HCT116 (cell line): ENCODE measurements at regions not wholly inside any gene's neighbourhood (a gene's known extent, or its start where the extent isn't known, plus 50 kb on each side); places are given as distances from the start of the nearest gene placed in this dataset.

Experiments
- ATAC-seq: fragments of 200-7000 bp; cut with Tn5 transposase; 2 replicates; pipeline ENCODE4 v1.9.1; 2020; ENCODE audit warnings: mild to moderate bottlenecking, moderate library complexity
- BruUV-seq: library from RNA; stranded (reverse); fragments of 400-500 nt; replicated peaks from 2 replicates; lab custom pipeline; 2021; lab: Mats Ljungman, UMichigan
- CTCF ChIA-PET: fragments of 300-600 bp; sonication (Branson Sonifier 250); formaldehyde crosslinking; loops from one replicate; lab custom pipeline; 2021; ENCODE audit warnings: antibody characterized with exemption; lab: Charles Lee
- POLR2A ChIA-PET: fragments of 300-600, 350-600 bp; sonication (Branson Sonifier 250); formaldehyde crosslinking; loops from one replicate; lab custom pipeline; 2021; ENCODE audit warnings: antibody characterized with exemption; lab: Charles Lee
- RAD21 ChIA-PET, 2 experiments: fragments of 300-600 bp; sonication (Branson Sonifier 250); formaldehyde crosslinking; loops; one replicate each; lab custom pipeline; 2023; ENCODE audit warnings: low total read pairs in 2 of 2; ENCODE audit not compliant: uncharacterized antibody in 2 of 2, unreplicated experiment in 2 of 2, low non-redundant PET in 1 of 2; lab: Charles Lee
- DNase-seq: peaks from one replicate; pipeline ENCODE4 v3.0.0-alpha.2; 2010; ENCODE audit warnings: low read depth, low spot score
- H2AFZ ChIP-seq: fragments of 200-600 bp; shearing (Covaris generic), sonication (generic); 2 replicates; pipeline ENCODE4 v1.6.1; 2017; ENCODE audit warnings: low read depth, mixed run types, mixed read lengths, antibody characterized with exemption, low read length; ENCODE audit not compliant: poor library complexity, severe bottlenecking
- H3K27ac ChIP-seq: 2 replicates; pipeline ENCODE4 v1.5.1; 2012; ENCODE audit warnings: low read depth, low read length
- H3K27me3 ChIP-seq: fragments of 200-600 bp; sonication (generic); 2 replicates; pipeline ENCODE4 v1.6.1; 2016; ENCODE audit warnings: mixed run types, low read length, mixed read lengths; ENCODE audit not compliant: insufficient read depth
- H3K36me3 ChIP-seq, 2 experiments: fragments of 200-500 bp in 1 of 2; fragments of 200-600 bp in 1 of 2; sonication (Bioruptor generic) in 1 of 2; sonication (generic) in 1 of 2; 2 replicates each; pipeline versions ENCODE4 v1.5.1 to v1.6.1; 2014 to 2016; ENCODE audit warnings: low read length in 2 of 2, inconsistent platforms in 1 of 2, mixed read lengths in 1 of 2, mixed run types in 1 of 2; ENCODE audit not compliant: insufficient read depth in 2 of 2, control insufficient read depth in 1 of 2
- H3K4me1 ChIP-seq, 2 experiments: fragments of 200-600 bp in 1 of 2; sonication (generic) in 1 of 2; 2 replicates each; pipeline versions ENCODE4 v1.5.1 to v1.6.1; 2012 to 2017; ENCODE audit warnings: low read length in 2 of 2, inconsistent platforms in 1 of 2, mild to moderate bottlenecking in 1 of 2, mixed read lengths in 1 of 2, mixed run types in 1 of 2, moderate library complexity in 1 of 2; ENCODE audit not compliant: insufficient read depth in 2 of 2, control insufficient read depth in 1 of 2
- H3K4me2 ChIP-seq: fragments of 200-600 bp; sonication (generic); 2 replicates; pipeline ENCODE4 v1.6.1; 2017; ENCODE audit warnings: mixed run types, low read length, mixed read lengths
- H3K4me3 ChIP-seq, 2 experiments: fragments of 200-600 bp in 1 of 2; sonication (generic) in 1 of 2; replicated peaks in 1 of 2; 2 replicates each; pipeline ENCODE4 v1.5.1; 2011 to 2016; ENCODE audit warnings: low read length in 2 of 2, control low read depth in 1 of 2, low read depth in 1 of 2, mild to moderate bottlenecking in 1 of 2, mixed read lengths in 1 of 2, mixed run types in 1 of 2
- H3K79me2 ChIP-seq: fragments of 200-600 bp; sonication (generic); 2 replicates; pipeline ENCODE4 v1.6.1; 2017; ENCODE audit warnings: mild to moderate bottlenecking, mixed run types, low read length, moderate library complexity, mixed read lengths; ENCODE audit not compliant: insufficient read depth
- H3K9ac ChIP-seq: fragments of 200-600 bp; sonication (generic); 2 replicates; pipeline ENCODE4 v1.6.1; 2016; ENCODE audit warnings: low read length, mixed read lengths
- H3K9me2 ChIP-seq: fragments of 200-600 bp; sonication (generic), shearing (Covaris generic); 2 replicates; pipeline ENCODE4 v1.6.1; 2017; ENCODE audit warnings: mixed run types, mild to moderate bottlenecking, moderate library complexity; ENCODE audit not compliant: insufficient read depth
- H3K9me3 ChIP-seq, 2 experiments: fragments of 200-500 bp in 1 of 2; fragments of 200-600 bp in 1 of 2; sonication (Bioruptor generic) in 1 of 2; sonication (generic) in 1 of 2; 2 replicates each; pipeline ENCODE4 v1.6.1; 2014 to 2017; ENCODE audit warnings: low read length in 2 of 2, mixed read lengths in 2 of 2, inconsistent platforms in 1 of 2, low read depth in 1 of 2, mild to moderate bottlenecking in 1 of 2, mixed run types in 1 of 2, moderate library complexity in 1 of 2; ENCODE audit not compliant: control insufficient read depth in 1 of 2, insufficient read depth in 1 of 2
- H4K20me1 ChIP-seq: fragments of 200-600 bp; sonication (generic), shearing (Covaris generic); 2 replicates; pipeline ENCODE4 v1.6.1; 2017; ENCODE audit warnings: mixed run types, mild to moderate bottlenecking, moderate library complexity; ENCODE audit not compliant: insufficient read depth
- ATF3 ChIP-seq: IDR thresholded peaks from 2 replicates; pipeline ENCODE4 v1.6.1; 2012
- CBX3 ChIP-seq: IDR thresholded peaks from 2 replicates; pipeline ENCODE4 v1.6.1; 2012; ENCODE audit warnings: low read depth
- CEBPB ChIP-seq: IDR thresholded peaks from 2 replicates; pipeline ENCODE4 v1.6.1; 2012; ENCODE audit warnings: low read depth
- CTCF ChIP-seq, 3 experiments: fragments of 200-600 bp in 1 of 3; sonication (generic) in 1 of 3; IDR thresholded peaks in 2 of 3; conservative IDR thresholded peaks in 1 of 3; 2 replicates each; pipeline ENCODE4 v1.5.1; 2012 to 2017; ENCODE audit warnings: low read depth in 2 of 3, low read length in 2 of 3, antibody characterized with exemption in 1 of 3, borderline replicate concordance in 1 of 3, control low read depth in 1 of 3, mild to moderate bottlenecking in 1 of 3, mixed read lengths in 1 of 3, mixed run types in 1 of 3, moderate library complexity in 1 of 3; ENCODE audit not compliant: insufficient read depth in 1 of 3
- EGR1 ChIP-seq: IDR thresholded peaks from 2 replicates; pipeline ENCODE4 v1.6.1; 2012; ENCODE audit warnings: low read depth
- ELF1 ChIP-seq: IDR thresholded peaks from 2 replicates; pipeline ENCODE4 v1.6.1; 2012; ENCODE audit warnings: low read depth, borderline replicate concordance
- EZH2 ChIP-seq: fragments of 200-600 bp; sonication (generic); IDR thresholded peaks from 2 replicates; pipeline ENCODE4 v1.6.1; 2017; ENCODE audit warnings: antibody characterized with exemption, mixed run types
- EZH2phosphoT487 ChIP-seq: fragments of 200-600 bp; IDR thresholded peaks from 2 replicates; pipeline ENCODE4 v1.6.1; 2018; ENCODE audit warnings: antibody characterized with exemption, borderline replicate concordance
- FOSL1 ChIP-seq: IDR thresholded peaks from 2 replicates; pipeline ENCODE4 v1.6.1; 2012; ENCODE audit warnings: low read depth
- POLR2A ChIP-seq: IDR thresholded peaks from 2 replicates; pipeline ENCODE4 v1.7.0; 2011; ENCODE audit warnings: borderline replicate concordance; ENCODE audit not compliant: insufficient read depth, insufficient read length; ENCODE audit errors: extremely low read depth
- POLR2AphosphoS5 ChIP-seq: IDR thresholded peaks from 2 replicates; pipeline ENCODE4 v1.6.1; 2011; ENCODE audit warnings: mild to moderate bottlenecking, low read depth, low read length, moderate library complexity
- RAD21 ChIP-seq: IDR thresholded peaks from 2 replicates; pipeline ENCODE4 v1.6.1; 2012; ENCODE audit warnings: low read depth, mild to moderate bottlenecking
- SIN3A ChIP-seq: IDR thresholded peaks from 2 replicates; pipeline ENCODE4 v1.6.1; 2012; ENCODE audit warnings: low read depth
- SRF ChIP-seq: IDR thresholded peaks from 2 replicates; pipeline ENCODE4 v1.6.1; 2012; ENCODE audit warnings: low read depth
- YY1 ChIP-seq: IDR thresholded peaks from 2 replicates; pipeline ENCODE4 v1.6.1; 2011; ENCODE audit warnings: low read length, low read depth, moderate library complexity, mild to moderate bottlenecking; ENCODE audit not compliant: insufficient replicate concordance; ENCODE audit errors: extremely low read depth
- ZBTB33 ChIP-seq: IDR thresholded peaks from 2 replicates; pipeline ENCODE4 v1.6.1; 2011; ENCODE audit warnings: mild to moderate bottlenecking, low read length, moderate library complexity; ENCODE audit not compliant: insufficient replicate concordance; ENCODE audit errors: extremely low read depth
- ZNF274 ChIP-seq: fragments of 200-500 bp; sonication (Bioruptor generic); IDR thresholded peaks from 2 replicates; pipeline ENCODE4 v1.6.1; 2014; ENCODE audit warnings: mild to moderate bottlenecking, low read depth, low read length, inconsistent platforms
- intact Hi-C: fragments of 100-400 bp; cut with micrococcal nuclease; formaldehyde crosslinking; loops from 2 replicates; pipeline ENCODE4 v1.10.0; 2022

- DNase-seq = no peak
- intact Hi-C loops = loop anchor here (10.0 kb wide), 1 partner anchor 284 kb away; the partner anchor contains the start of gene ZC3H12C
Observed at GRCh38 chr11:110379261-110379660, 50.5 kb upstream of the FDX1 start.

More at GRCh38 chr11:110379261-110379660, 50.5 kb upstream of the FDX1 start:
- no peaks in the 10 kb centered on the region for H3K27me3 ChIP-seq
- no peak overlapping the region for H3K4me2 ChIP-seq
- no peaks in the 10 kb centered on the region for H3K9me2 ChIP-seq
- CTCF ChIA-PET = interaction anchor here (1.0 kb wide), 1 partner anchor 178 kb away, joined by 3 read pairs; no protein-coding TSS in a partner anchor
- no peaks in the 10 kb centered on the region for H4K20me1 ChIP-seq
- H3K27ac ChIP-seq = no peak overlapping the region
- no TSS peak for BruUV-seq
- H3K4me1 ChIP-seq = peaks cover 4 to 8% of the 10 kb centered on the region in 2 experiments; a peak in 3 of 4 replicates
- no peaks in the 10 kb centered on the region for H3K79me2 ChIP-seq
- no peaks in the 10 kb centered on the region for H3K36me3 ChIP-seq
- no peak overlapping the region for H3K4me3 ChIP-seq
- no peak overlapping the region for H2AFZ ChIP-seq
- ATAC-seq = no peak
- POLR2A ChIA-PET = no interaction called here
- H3K9ac ChIP-seq = no peak overlapping the region
- TF ChIP-seq SRF (no peak), POLR2A (no peak), ATF3 (no peak), ZNF274 (no peak), CBX3 (no peak), ELF1 (no peak), POLR2AphosphoS5 (no peak), ZBTB33 (no peak), CEBPB (no peak), SIN3A (no peak), EZH2phosphoT487 (no peak), CTCF (IDR thresholded peaks at IDR 0.05 in 2 of 3, conservative IDR thresholded peaks at IDR 0.05 in 1 of 3; ENCODE audit: borderline replicate concordance in 1 of 3, insufficient read depth in 1 of 3, low read depth in 2 of 3, low read length in 2 of 3) (no peak), YY1 (no peak), FOSL1 (no peak), EGR1 (no peak), EZH2 (no peak), RAD21 (no peak)
- RAD21 ChIA-PET = no interaction called here
- H3K9me3 ChIP-seq = no peaks in the 10 kb centered on the region
